ENCODE measurements at regions not wholly inside any gene's neighbourhood (a gene's known extent, or its start where the extent isn't known, plus 50 kb on each side); places are given as distances from the start of the nearest gene placed in this dataset.
"Not testable (repeated sequence)": the region's sequence is repeated elsewhere in the genome, so short reads cannot be mapped to it uniquely, and the experiment has no call there.

- Mint-ChIP-seq H3K4me1 (no peaks in the 10 kb centered on the region), H3K27ac (no peak overlapping the region), H3K27me3 (no peaks in the 10 kb centered on the region), H3K36me3 (ENCODE audit: low read depth) (no peaks in the 10 kb centered on the region), H3K4me3 (no peak overlapping the region)
- DNase-seq (no peak), ATAC-seq (no peak)
- no peaks in the 10 kb centered on the region for H3K9me3 ChIP-seq (ENCODE audit: control insufficient read depth, low read length, poor library complexity, severe bottlenecking)
Measured at GRCh38 chr3:176275538-176275937, 921.7 kb downstream of the TBL1XR1 start.

GRCh38 chr3:176275113-176275512 lies 922.2 kb downstream of the TBL1XR1 start:
- H3K27me3 Mint-ChIP-seq = no peaks in the 10 kb centered on the region
- DNase-seq (no peak), ATAC-seq (no peak)
- H3K4me1 Mint-ChIP-seq = no peaks in the 10 kb centered on the region
- no peak overlapping the region for H3K27ac Mint-ChIP-seq
- H3K36me3 Mint-ChIP-seq (ENCODE audit: low read depth) = no peaks in the 10 kb centered on the region
- H3K9me3 ChIP-seq (ENCODE audit: control insufficient read depth, low read length, poor library complexity, severe bottlenecking) = no peaks in the 10 kb centered on the region
- H3K4me3 Mint-ChIP-seq = no peak overlapping the region

GRCh38 chr3:176274161-176274560 lies 923.1 kb downstream of the TBL1XR1 start:
- H3K27me3 Mint-ChIP-seq = no peaks in the 10 kb centered on the region
- H3K27ac Mint-ChIP-seq = no peak overlapping the region
- H3K36me3 Mint-ChIP-seq (ENCODE audit: low read depth) = no peaks in the 10 kb centered on the region
- H3K4me3 Mint-ChIP-seq = no peak overlapping the region
- H3K9me3 ChIP-seq (ENCODE audit: control insufficient read depth, low read length, poor library complexity, severe bottlenecking) = no peaks in the 10 kb centered on the region
- ATAC-seq (no peak), DNase-seq (no peak)
- H3K4me1 Mint-ChIP-seq = no peaks in the 10 kb centered on the region

GRCh38 chr3:176262071-176262470 lies 935.2 kb downstream of the TBL1XR1 start:
- Mint-ChIP-seq H3K27ac (no peak overlapping the region), H3K27me3 (no peaks in the 10 kb centered on the region), H3K4me3 (no peak overlapping the region), H3K4me1 (no peaks in the 10 kb centered on the region), H3K36me3 (ENCODE audit: low read depth) (no peaks in the 10 kb centered on the region)
- no peak for ATAC-seq
- no peak for DNase-seq
- H3K9me3 ChIP-seq (ENCODE audit: control insufficient read depth, low read length, poor library complexity, severe bottlenecking) = no peaks in the 10 kb centered on the region

- no peaks in the 10 kb centered on the region for H3K27me3 Mint-ChIP-seq
- no peak overlapping the region for H3K4me3 Mint-ChIP-seq
- DNase-seq = no peak
- no peak overlapping the region for H3K27ac Mint-ChIP-seq
- H3K36me3 Mint-ChIP-seq (ENCODE audit: low read depth) = no peaks in the 10 kb centered on the region
- ATAC-seq = no peak
- H3K9me3 ChIP-seq (ENCODE audit: control insufficient read depth, low read length, poor library complexity, severe bottlenecking) = no peaks in the 10 kb centered on the region
- no peaks in the 10 kb centered on the region for H3K4me1 Mint-ChIP-seq
Measured at GRCh38 chr3:176247191-176247590, 950.1 kb downstream of the TBL1XR1 start.

GRCh38 chr3:176219970-176220369 lies 977.3 kb downstream of the TBL1XR1 start:
- no peaks in the 10 kb centered on the region for H3K36me3 Mint-ChIP-seq (ENCODE audit: low read depth)
- H3K4me1 Mint-ChIP-seq = no peaks in the 10 kb centered on the region
- no peaks in the 10 kb centered on the region for H3K27me3 Mint-ChIP-seq
- H3K27ac Mint-ChIP-seq = no peak overlapping the region
- DNase-seq (no peak), ATAC-seq (no peak)
- H3K4me3 Mint-ChIP-seq = no peak overlapping the region
- no peaks in the 10 kb centered on the region for H3K9me3 ChIP-seq (ENCODE audit: control insufficient read depth, low read length, poor library complexity, severe bottlenecking)

- Mint-ChIP-seq H3K36me3 (ENCODE audit: low read depth) (no peaks in the 10 kb centered on the region), H3K4me1 (no peaks in the 10 kb centered on the region), H3K27me3 (no peaks in the 10 kb centered on the region), H3K27ac (no peak overlapping the region), H3K4me3 (no peak overlapping the region)
- no peaks in the 10 kb centered on the region for H3K9me3 ChIP-seq (ENCODE audit: control insufficient read depth, low read length, poor library complexity, severe bottlenecking)
- ATAC-seq = no peak
- DNase-seq = no peak
Measured at GRCh38 chr3:176214758-176215157, 982.5 kb downstream of the TBL1XR1 start.

GRCh38 chr3:176213314-176213713 lies 984.0 kb downstream of the TBL1XR1 start:
- H3K27ac Mint-ChIP-seq; DNase-seq; H3K9me3 ChIP-seq (ENCODE audit: control insufficient read depth, low read length, poor library complexity, severe bottlenecking); H3K4me3 Mint-ChIP-seq; H3K27me3 Mint-ChIP-seq; H3K4me1 Mint-ChIP-seq; H3K36me3 Mint-ChIP-seq (ENCODE audit: low read depth); ATAC-seq: not testable (repeated sequence)

- H3K4me3 Mint-ChIP-seq = no peak overlapping the region
- no peak for DNase-seq
Measured at GRCh38 chr3:176208915-176209314, 988.4 kb downstream of the TBL1XR1 start.

GRCh38 chr3:176208283-176208682 lies 989.0 kb downstream of the TBL1XR1 start:
- no peaks in the 10 kb centered on the region for H3K36me3 Mint-ChIP-seq (ENCODE audit: low read depth)
- H3K27me3 Mint-ChIP-seq = no peaks in the 10 kb centered on the region
- H3K27ac Mint-ChIP-seq = no peak overlapping the region
- no peak overlapping the region for H3K4me3 Mint-ChIP-seq
- no peak for ATAC-seq
- H3K4me1 Mint-ChIP-seq = no peaks in the 10 kb centered on the region
- H3K9me3 ChIP-seq (ENCODE audit: control insufficient read depth, low read length, poor library complexity, severe bottlenecking) = no peaks in the 10 kb centered on the region
- no peak for DNase-seq

More at GRCh38 chr3:176208915-176209314, 988.4 kb downstream of the TBL1XR1 start:
- no peaks in the 10 kb centered on the region for H3K27me3 Mint-ChIP-seq
- no peaks in the 10 kb centered on the region for H3K4me1 Mint-ChIP-seq
- ATAC-seq = no peak
- H3K9me3 ChIP-seq (ENCODE audit: control insufficient read depth, low read length, poor library complexity, severe bottlenecking) = no peaks in the 10 kb centered on the region
- no peak overlapping the region for H3K27ac Mint-ChIP-seq
- no peaks in the 10 kb centered on the region for H3K36me3 Mint-ChIP-seq (ENCODE audit: low read depth)

- H3K27ac Mint-ChIP-seq = no peak overlapping the region
- no peak overlapping the region for H3K4me3 Mint-ChIP-seq
- H3K36me3 Mint-ChIP-seq (ENCODE audit: low read depth) = no peaks in the 10 kb centered on the region
Measured at GRCh38 chr3:176206809-176207208, 990.5 kb downstream of the TBL1XR1 start.

GRCh38 chr3:176202652-176203051 lies 994.6 kb downstream of the TBL1XR1 start:
- Mint-ChIP-seq H3K36me3 (ENCODE audit: low read depth) (no peaks in the 10 kb centered on the region), H3K27me3 (no peaks in the 10 kb centered on the region), H3K27ac (no peak overlapping the region), H3K4me1 (no peaks in the 10 kb centered on the region), H3K4me3 (no peak overlapping the region)
- no peak for ATAC-seq
- H3K9me3 ChIP-seq (ENCODE audit: control insufficient read depth, low read length, poor library complexity, severe bottlenecking) = no peaks in the 10 kb centered on the region
- no peak for DNase-seq

More at GRCh38 chr3:176206809-176207208, 990.5 kb downstream of the TBL1XR1 start:
- DNase-seq (no peak), ATAC-seq (no peak)
- H3K9me3 ChIP-seq (ENCODE audit: control insufficient read depth, low read length, poor library complexity, severe bottlenecking) = no peaks in the 10 kb centered on the region
- Mint-ChIP-seq H3K27me3 (no peaks in the 10 kb centered on the region), H3K4me1 (no peaks in the 10 kb centered on the region)

GRCh38 chr3:176193032-176193730 lies 1004.1 kb downstream of the TBL1XR1 start:
- Mint-ChIP-seq H3K36me3 (ENCODE audit: low read depth) (no peaks in the 10 kb centered on the region), H3K4me1 (no peaks in the 10 kb centered on the region), H3K27me3 (no peaks in the 10 kb centered on the region), H3K27ac (no peak overlapping the region), H3K4me3 (no peak overlapping the region)
- no peaks in the 10 kb centered on the region for H3K9me3 ChIP-seq (ENCODE audit: control insufficient read depth, low read length, poor library complexity, severe bottlenecking)
- ATAC-seq (no peak), DNase-seq (no peak)

- DNase-seq (no peak), ATAC-seq (no peak)
- no peaks in the 10 kb centered on the region for H3K9me3 ChIP-seq (ENCODE audit: control insufficient read depth, low read length, poor library complexity, severe bottlenecking)
- no peaks in the 10 kb centered on the region for H3K27me3 Mint-ChIP-seq
- H3K4me3 Mint-ChIP-seq = no peak overlapping the region
- no peak overlapping the region for H3K27ac Mint-ChIP-seq
- H3K4me1 Mint-ChIP-seq = no peaks in the 10 kb centered on the region
- no peaks in the 10 kb centered on the region for H3K36me3 Mint-ChIP-seq (ENCODE audit: low read depth)
Measured at GRCh38 chr3:176190755-176191154, 1006.5 kb downstream of the TBL1XR1 start.

All from T-helper 17 cell (primary cell).